GM12878 (cell line): ENCODE measurements at regions not wholly inside any gene's neighbourhood (a gene's known extent, or its start where the extent isn't known, plus 50 kb on each side); places are given as distances from the start of the nearest gene placed in this dataset.

ENCODE experiments used
- ATAC-seq: fragments of 200-7000 bp; cut with Tn5 transposase; 3 replicates; pipeline ENCODE4 v1.9.1; 2020; ENCODE audit warnings: mild to moderate bottlenecking, moderate library complexity
- BruUV-seq: library from RNA; stranded (reverse); fragments of 400-500 nt; replicated peaks from 2 replicates; lab custom pipeline; 2021; lab: Mats Ljungman, UMichigan
- CTCF ChIA-PET: fragments of 300-600 bp; sonication (Branson Sonifier 250); formaldehyde crosslinking; extraction: SDS; loops from one replicate; lab custom pipeline; 2021; ENCODE audit warnings: inconsistent platforms; lab: Yijun Ruan, JAX
- POLR2A ChIA-PET: fragments of 350-600 bp; formaldehyde crosslinking; extraction: SDS; loops from one replicate; lab custom pipeline; 2021; ENCODE audit warnings: inconsistent platforms; lab: Charles Lee
- RAD21 ChIA-PET: fragments of 300-600 bp; sonication (Branson Sonifier 250); formaldehyde crosslinking; loops from one replicate; lab custom pipeline; 2023; ENCODE audit warnings: antibody characterized with exemption; ENCODE audit not compliant: unreplicated experiment; lab: Charles Lee
- SMC1A ChIA-PET: fragments of 300-600 bp; sonication (Branson Sonifier 250); formaldehyde crosslinking; loops from one replicate; lab custom pipeline; 2023; ENCODE audit not compliant: unreplicated experiment, uncharacterized antibody; lab: Charles Lee
- DNase-seq: peaks from one replicate; pipeline ENCODE4 v3.0.0-alpha.2; 2011; ENCODE audit warnings: low read depth, low spot score
- FAIRE-seq: peaks from 3 replicates; lab custom pipeline; 2011; peaks lifted over from hg19 to GRCh38; lab: Jason Lieb, UNC
- H2AFZ ChIP-seq: 2 replicates; pipeline ENCODE4 v1.6.0; 2011; ENCODE audit warnings: low read depth, low read length, control low read depth; ENCODE audit not compliant: control insufficient read depth
- H3K27ac ChIP-seq: 2 replicates; pipeline ENCODE4 v1.5.1; 2011; ENCODE audit warnings: control low read depth; ENCODE audit not compliant: control insufficient read depth, insufficient read depth
- H3K27me3 ChIP-seq, 2 experiments: replicated peaks in 1 of 2; 2 replicates each; pipeline versions ENCODE4 v1.6.0 to v1.6.1; 2011; ENCODE audit warnings: low read length in 1 of 2; ENCODE audit not compliant: control insufficient read depth in 2 of 2, insufficient read depth in 2 of 2
- H3K36me3 ChIP-seq, 2 experiments: 2 replicates each; pipeline ENCODE4 v1.5.1; 2011; ENCODE audit warnings: low read length in 1 of 2; ENCODE audit not compliant: control insufficient read depth in 2 of 2, insufficient read depth in 2 of 2
- H3K4me1 ChIP-seq: 2 replicates; pipeline ENCODE4 v1.6.1; 2011; ENCODE audit warnings: mild to moderate bottlenecking, low read length, moderate library complexity, mixed read lengths; ENCODE audit not compliant: control insufficient read depth, insufficient read depth
- H3K4me2 ChIP-seq: 2 replicates; pipeline ENCODE4 v1.6.0; 2011; ENCODE audit warnings: control low read depth; ENCODE audit not compliant: control insufficient read depth, insufficient read depth
- H3K4me3 ChIP-seq: fragments of 200-600 bp; sonication (generic); 2 replicates; pipeline ENCODE4 v1.5.1; 2016
- H3K79me2 ChIP-seq: 2 replicates; pipeline ENCODE4 v1.6.0; 2011; ENCODE audit warnings: low read length; ENCODE audit not compliant: control insufficient read depth, insufficient read depth
- H3K9ac ChIP-seq: 2 replicates; pipeline ENCODE4 v1.8.0; 2011; ENCODE audit warnings: low read length, control low read depth, mixed read lengths; ENCODE audit not compliant: control insufficient read depth, insufficient read depth
- H3K9me3 ChIP-seq: replicated peaks from 3 replicates; pipeline ENCODE4 v1.5.1; 2011; ENCODE audit warnings: mild to moderate bottlenecking, low read length; ENCODE audit not compliant: control insufficient read depth, insufficient read depth
- H4K20me1 ChIP-seq: 2 replicates; pipeline ENCODE4 v1.6.0; 2011; ENCODE audit not compliant: control insufficient read depth, insufficient read depth
- CEBPB ChIP-seq, 2 experiments: fragments of 150-350 bp in 1 of 2; IDR thresholded peaks; 2 replicates each; pipeline ENCODE4 v1.6.1; 2012 to 2014; ENCODE audit warnings: low read depth in 2 of 2, low read length in 2 of 2, borderline replicate concordance in 1 of 2, inconsistent platforms in 1 of 2
- EGR1 ChIP-seq, 2 experiments: IDR thresholded peaks; 1 replicate in 1 of 2; 2 replicates in 1 of 2; pipeline ENCODE4 v1.6.1; 2011 to 2012; ENCODE audit warnings: low read depth in 2 of 2, low read length in 2 of 2, borderline replicate concordance in 1 of 2, mild to moderate bottlenecking in 1 of 2, moderate library complexity in 1 of 2
- NFYA ChIP-seq: IDR thresholded peaks from 2 replicates; pipeline ENCODE4 v1.6.1; 2011; ENCODE audit warnings: low read depth, mild to moderate bottlenecking, low read length, improper control_type of control experiment, borderline replicate concordance
- TARDBP ChIP-seq: IDR thresholded peaks from 2 replicates; pipeline ENCODE4 v1.6.1; 2016; ENCODE audit warnings: borderline replicate concordance
- WGBS: methylation state at CpG from one replicate; pipeline ENCODE4 v1.1.6; 2016; ENCODE audit warnings: low lambda C conversion rate; ENCODE audit not compliant: insufficient replicate concordance, insufficient coverage; ENCODE audit errors: missing lambda C conversion rate; 5-methylcytosine and 5-hydroxymethylcytosine counted together
- in situ Hi-C: fragments of 300-500 bp; cut with MboI; formaldehyde crosslinking; loops from 9 replicates; pipeline ENCODE4 v1.14.3; 2018; ENCODE audit warnings: mixed read lengths
- intact Hi-C: fragments of 100-400 bp; cut with micrococcal nuclease; formaldehyde crosslinking; loops from one replicate; pipeline ENCODE4 v1.14.2; 2022; ENCODE audit not compliant: unreplicated experiment
- TF ChIP-seq, protein P1 (sequence below): fragments of 450-650 bp; IDR thresholded peaks from 2 replicates; pipeline ENCODE4 v1.6.1; 2016; ENCODE audit warnings: mild to moderate bottlenecking
- TF ChIP-seq, protein P2 (sequence below): IDR thresholded peaks from 2 replicates; pipeline ENCODE4 v1.6.1; 2012; ENCODE audit warnings: low read depth, low read length, improper control_type of control experiment
- TF ChIP-seq, protein P3 (sequence below): fragments of 450-650 bp; IDR thresholded peaks from 2 replicates; pipeline ENCODE4 v1.6.1; 2017; ENCODE audit warnings: low read depth, mild to moderate bottlenecking, moderate library complexity

DNA sequence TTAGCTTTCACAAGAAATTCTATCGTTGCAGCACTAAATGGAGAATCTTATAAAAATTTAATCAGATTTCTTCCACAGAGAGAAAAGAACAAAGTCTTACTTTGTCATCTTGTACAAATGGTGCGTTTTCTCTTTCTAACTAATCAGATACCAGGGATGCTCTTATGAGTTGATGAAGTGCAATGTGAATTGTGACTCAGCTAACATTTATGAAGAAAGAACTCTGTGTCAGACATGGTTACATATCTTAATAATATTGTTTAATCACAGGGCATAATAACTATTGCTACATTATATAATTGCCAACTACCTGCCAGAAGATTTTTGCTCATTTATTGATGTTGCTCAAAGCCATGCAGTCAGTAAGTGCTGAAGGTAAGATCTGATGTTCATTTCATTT lies 465.0 kb downstream of the CCDC85A start:
- no peak for FAIRE-seq
- in situ Hi-C loops: no loop called here

DNA sequence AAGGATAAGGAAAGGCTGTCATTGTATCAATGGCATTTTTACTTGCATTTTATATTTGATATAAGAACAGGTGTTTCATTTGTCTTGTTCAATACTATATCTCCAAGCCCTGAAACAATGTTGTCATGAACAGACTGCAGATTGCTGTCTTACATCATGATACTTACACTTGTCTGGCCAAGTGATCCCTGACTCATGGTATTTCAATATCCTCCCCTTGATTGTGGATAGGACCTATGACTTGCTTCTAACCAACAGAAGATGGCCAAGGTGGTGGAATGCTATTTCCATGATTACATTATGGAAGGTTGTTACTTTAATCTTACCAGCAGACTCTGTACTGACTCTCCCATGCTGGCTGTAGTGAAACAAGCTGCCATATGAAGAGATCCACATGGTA lies 471.1 kb downstream of the CCDC85A start:
- no peak overlapping the region for H3K4me3 ChIP-seq
- H3K4me2 ChIP-seq: no peak overlapping the region
- intact Hi-C loops: no loop called here
- no peaks in the 10 kb centered on the region for H3K4me1 ChIP-seq
- ChIA-PET CTCF (no interaction called here), POLR2A (no interaction called here), SMC1A (no interaction called here), RAD21 (no interaction called here)
- H3K27ac ChIP-seq: no peak overlapping the region
- in situ Hi-C loops: no loop called here
- DNase-seq: no peak
- no TSS peak for BruUV-seq
- no peaks in the 10 kb centered on the region for H4K20me1 ChIP-seq
- H3K27me3 ChIP-seq: no peaks in the 10 kb centered on the region
- H3K36me3 ChIP-seq: no peaks in the 10 kb centered on the region
- H3K9ac ChIP-seq: no peak overlapping the region
- no peaks in the 10 kb centered on the region for H3K79me2 ChIP-seq
- H3K9me3 ChIP-seq: no peaks in the 10 kb centered on the region; the same call in 2 of the 3 replicates
- TF ChIP-seq NFYA: no peak
- no peak for TF ChIP-seq CEBPB (IDR thresholded peaks at IDR 0.05; ENCODE audit: borderline replicate concordance in 1 of 2, low read depth in 2 of 2, low read length in 2 of 2)
- TF ChIP-seq, protein P1, sequence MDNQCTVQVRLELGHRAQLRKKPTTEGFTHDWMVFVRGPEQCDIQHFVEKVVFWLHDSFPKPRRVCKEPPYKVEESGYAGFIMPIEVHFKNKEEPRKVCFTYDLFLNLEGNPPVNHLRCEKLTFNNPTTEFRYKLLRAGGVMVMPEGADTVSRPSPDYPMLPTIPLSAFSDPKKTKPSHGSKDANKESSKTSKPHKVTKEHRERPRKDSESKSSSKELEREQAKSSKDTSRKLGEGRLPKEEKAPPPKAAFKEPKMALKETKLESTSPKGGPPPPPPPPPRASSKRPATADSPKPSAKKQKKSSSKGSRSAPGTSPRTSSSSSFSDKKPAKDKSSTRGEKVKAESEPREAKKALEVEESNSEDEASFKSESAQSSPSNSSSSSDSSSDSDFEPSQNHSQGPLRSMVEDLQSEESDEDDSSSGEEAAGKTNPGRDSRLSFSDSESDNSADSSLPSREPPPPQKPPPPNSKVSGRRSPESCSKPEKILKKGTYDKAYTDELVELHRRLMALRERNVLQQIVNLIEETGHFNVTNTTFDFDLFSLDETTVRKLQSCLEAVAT: no peak
- TF ChIP-seq, protein P2, sequence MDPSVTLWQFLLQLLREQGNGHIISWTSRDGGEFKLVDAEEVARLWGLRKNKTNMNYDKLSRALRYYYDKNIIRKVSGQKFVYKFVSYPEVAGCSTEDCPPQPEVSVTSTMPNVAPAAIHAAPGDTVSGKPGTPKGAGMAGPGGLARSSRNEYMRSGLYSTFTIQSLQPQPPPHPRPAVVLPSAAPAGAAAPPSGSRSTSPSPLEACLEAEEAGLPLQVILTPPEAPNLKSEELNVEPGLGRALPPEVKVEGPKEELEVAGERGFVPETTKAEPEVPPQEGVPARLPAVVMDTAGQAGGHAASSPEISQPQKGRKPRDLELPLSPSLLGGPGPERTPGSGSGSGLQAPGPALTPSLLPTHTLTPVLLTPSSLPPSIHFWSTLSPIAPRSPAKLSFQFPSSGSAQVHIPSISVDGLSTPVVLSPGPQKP: no peak
- TF ChIP-seq TARDBP: no peak
- TF ChIP-seq EGR1 (IDR thresholded peaks at IDR 0.05; ENCODE audit: borderline replicate concordance in 1 of 2, low read depth in 2 of 2, low read length in 2 of 2): no peak
- no peak for ATAC-seq
- H2AFZ ChIP-seq: no peak overlapping the region
- no peak for FAIRE-seq

More for the DNA sequence above, 465.0 kb downstream of the CCDC85A start:
- Histone ChIP-seq H3K9ac (no peak overlapping the region), H4K20me1 (no peaks in the 10 kb centered on the region), H3K27ac (no peak overlapping the region), H2AFZ (no peak overlapping the region), H3K4me1 (no peaks in the 10 kb centered on the region), H3K27me3 (no peaks in the 10 kb centered on the region), H3K79me2 (no peaks in the 10 kb centered on the region), H3K9me3 (no peaks in the 10 kb centered on the region; the same call in 2 of the 3 replicates), H3K4me3 (no peak overlapping the region), H3K4me2 (no peak overlapping the region), H3K36me3 (no peaks in the 10 kb centered on the region)
- intact Hi-C loops: no loop called here
- 0% methylated on average over 2 of the region's 2 CpGs for WGBS
- ChIA-PET SMC1A (no interaction called here), POLR2A (no interaction called here), RAD21 (no interaction called here), CTCF (no interaction called here)
- TF ChIP-seq, protein P3, sequence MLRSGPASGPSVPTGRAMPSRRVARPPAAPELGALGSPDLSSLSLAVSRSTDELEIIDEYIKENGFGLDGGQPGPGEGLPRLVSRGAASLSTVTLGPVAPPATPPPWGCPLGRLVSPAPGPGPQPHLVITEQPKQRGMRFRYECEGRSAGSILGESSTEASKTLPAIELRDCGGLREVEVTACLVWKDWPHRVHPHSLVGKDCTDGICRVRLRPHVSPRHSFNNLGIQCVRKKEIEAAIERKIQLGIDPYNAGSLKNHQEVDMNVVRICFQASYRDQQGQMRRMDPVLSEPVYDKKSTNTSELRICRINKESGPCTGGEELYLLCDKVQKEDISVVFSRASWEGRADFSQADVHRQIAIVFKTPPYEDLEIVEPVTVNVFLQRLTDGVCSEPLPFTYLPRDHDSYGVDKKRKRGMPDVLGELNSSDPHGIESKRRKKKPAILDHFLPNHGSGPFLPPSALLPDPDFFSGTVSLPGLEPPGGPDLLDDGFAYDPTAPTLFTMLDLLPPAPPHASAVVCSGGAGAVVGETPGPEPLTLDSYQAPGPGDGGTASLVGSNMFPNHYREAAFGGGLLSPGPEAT: no peak
- no TSS peak for BruUV-seq
- DNase-seq: no peak
- no peak for ATAC-seq
